ENCODE measurements at regions not wholly inside any gene's neighbourhood (a gene's known extent, or its start where the extent isn't known, plus 50 kb on each side); places are given as distances from the start of the nearest gene placed in this dataset.

- Histone ChIP-seq H3K27me3 (ENCODE audit: insufficient read depth, low read length) (no peaks in the 10 kb centered on the region), H3K36me3 (ENCODE audit: insufficient read depth, low read length) (no peaks in the 10 kb centered on the region), H3K4me1 (ENCODE audit: control insufficient read depth, insufficient read depth, low read length, unreplicated experiment) (no peaks in the 10 kb centered on the region), H3K4me3 (ENCODE audit: low read depth, low read length) (no peak overlapping the region), H3K27ac (ENCODE audit: low read depth, low read length) (no peak overlapping the region), H2AFZ (ENCODE audit: low read length, unreplicated experiment) (no peak overlapping the region), H3K79me2 (ENCODE audit: control insufficient read depth, insufficient read depth, low read length, unreplicated experiment) (no peaks in the 10 kb centered on the region)
Observed at GRCh38 chr7:9869151-9869550, 1104.5 kb upstream of the PHF14 start.

GRCh38 chr7:9869566-9869965 lies 1104.1 kb upstream of the PHF14 start:
- H3K4me3 ChIP-seq (ENCODE audit: low read depth, low read length): no peak overlapping the region
- no peak overlapping the region for H2AFZ ChIP-seq (ENCODE audit: low read length, unreplicated experiment)
- no peaks in the 10 kb centered on the region for H3K79me2 ChIP-seq (ENCODE audit: control insufficient read depth, insufficient read depth, low read length, unreplicated experiment)
- no peaks in the 10 kb centered on the region for H3K36me3 ChIP-seq (ENCODE audit: insufficient read depth, low read length)
- H3K27me3 ChIP-seq (ENCODE audit: insufficient read depth, low read length): no peaks in the 10 kb centered on the region
- no peak overlapping the region for H3K27ac ChIP-seq (ENCODE audit: low read depth, low read length)
- no peaks in the 10 kb centered on the region for H3K4me1 ChIP-seq (ENCODE audit: control insufficient read depth, insufficient read depth, low read length, unreplicated experiment)

DNA sequence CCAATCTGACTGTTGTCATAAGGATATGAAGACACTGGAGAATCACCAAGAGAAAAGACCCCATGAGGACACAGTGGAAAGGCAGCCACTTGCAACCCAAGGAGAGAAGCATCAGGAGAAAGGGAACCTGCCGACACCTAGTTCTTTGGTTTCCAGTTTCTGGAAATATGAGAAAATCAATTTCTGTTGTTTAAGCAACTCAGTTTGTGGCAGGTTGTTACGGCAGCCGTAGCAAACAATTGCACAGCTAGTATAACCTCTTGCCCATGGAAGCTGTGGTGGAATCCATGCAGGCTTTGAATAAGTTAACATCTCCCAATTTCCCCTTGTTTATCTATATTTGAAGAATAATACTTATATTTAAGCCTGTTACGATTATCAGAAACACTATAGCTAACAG lies 1103.0 kb upstream of the PHF14 start:
- no peak overlapping the region for H2AFZ ChIP-seq (ENCODE audit: low read length, unreplicated experiment)
- H3K27me3 ChIP-seq (ENCODE audit: insufficient read depth, low read length): no peaks in the 10 kb centered on the region
- no peaks in the 10 kb centered on the region for H3K36me3 ChIP-seq (ENCODE audit: insufficient read depth, low read length)
- no peak overlapping the region for H3K27ac ChIP-seq (ENCODE audit: low read depth, low read length)
- no peaks in the 10 kb centered on the region for H3K4me1 ChIP-seq (ENCODE audit: control insufficient read depth, insufficient read depth, low read length, unreplicated experiment)
- H3K79me2 ChIP-seq (ENCODE audit: control insufficient read depth, insufficient read depth, low read length, unreplicated experiment): no peaks in the 10 kb centered on the region
- H3K4me3 ChIP-seq (ENCODE audit: low read depth, low read length): no peak overlapping the region

GRCh38 chr7:9874182-9874581 lies 1099.5 kb upstream of the PHF14 start:
- Histone ChIP-seq H2AFZ (ENCODE audit: low read length, unreplicated experiment) (no peak overlapping the region), H3K4me1 (ENCODE audit: control insufficient read depth, insufficient read depth, low read length, unreplicated experiment) (no peaks in the 10 kb centered on the region), H3K4me3 (ENCODE audit: low read depth, low read length) (no peak overlapping the region), H3K27me3 (ENCODE audit: insufficient read depth, low read length) (no peaks in the 10 kb centered on the region), H3K27ac (ENCODE audit: low read depth, low read length) (no peak overlapping the region), H3K36me3 (ENCODE audit: insufficient read depth, low read length) (no peaks in the 10 kb centered on the region), H3K79me2 (ENCODE audit: control insufficient read depth, insufficient read depth, low read length, unreplicated experiment) (no peaks in the 10 kb centered on the region)

DNA sequence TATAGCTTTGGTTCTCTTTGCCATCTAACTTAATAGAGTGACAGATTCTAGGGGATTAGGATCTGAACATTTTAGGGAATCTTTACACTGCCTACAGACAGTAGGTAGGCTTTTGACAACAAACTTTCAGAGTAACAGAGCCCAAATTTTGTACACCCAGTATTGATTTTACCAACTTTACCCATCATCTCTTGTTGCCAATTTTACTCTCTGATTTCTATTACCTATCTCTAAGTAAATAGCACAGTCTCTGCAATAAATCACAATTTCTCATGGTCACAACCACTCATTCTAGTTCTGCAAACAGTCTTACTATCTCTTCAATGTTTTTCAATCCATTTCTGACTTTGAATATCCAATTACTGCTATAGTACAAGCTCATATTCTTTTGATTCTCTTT lies 1097.6 kb upstream of the PHF14 start:
- Histone ChIP-seq H3K27me3 (ENCODE audit: insufficient read depth, low read length) (no peaks in the 10 kb centered on the region), H2AFZ (ENCODE audit: low read length, unreplicated experiment) (no peak overlapping the region), H3K4me1 (ENCODE audit: control insufficient read depth, insufficient read depth, low read length, unreplicated experiment) (no peaks in the 10 kb centered on the region), H3K36me3 (ENCODE audit: insufficient read depth, low read length) (no peaks in the 10 kb centered on the region), H3K4me3 (ENCODE audit: low read depth, low read length) (no peak overlapping the region), H3K27ac (ENCODE audit: low read depth, low read length) (no peak overlapping the region), H3K79me2 (ENCODE audit: control insufficient read depth, insufficient read depth, low read length, unreplicated experiment) (no peaks in the 10 kb centered on the region)

- no peaks in the 10 kb centered on the region for H3K36me3 ChIP-seq (ENCODE audit: insufficient read depth, low read length)
- no peaks in the 10 kb centered on the region for H3K27me3 ChIP-seq (ENCODE audit: insufficient read depth, low read length)
- H2AFZ ChIP-seq (ENCODE audit: low read length, unreplicated experiment): no peak overlapping the region
- H3K79me2 ChIP-seq (ENCODE audit: control insufficient read depth, insufficient read depth, low read length, unreplicated experiment): no peaks in the 10 kb centered on the region
- H3K4me3 ChIP-seq (ENCODE audit: low read depth, low read length): no peak overlapping the region
- no peaks in the 10 kb centered on the region for H3K4me1 ChIP-seq (ENCODE audit: control insufficient read depth, insufficient read depth, low read length, unreplicated experiment)
- H3K27ac ChIP-seq (ENCODE audit: low read depth, low read length): no peak overlapping the region
Observed at GRCh38 chr7:9889554-9889953, 1084.1 kb upstream of the PHF14 start.

DNA sequence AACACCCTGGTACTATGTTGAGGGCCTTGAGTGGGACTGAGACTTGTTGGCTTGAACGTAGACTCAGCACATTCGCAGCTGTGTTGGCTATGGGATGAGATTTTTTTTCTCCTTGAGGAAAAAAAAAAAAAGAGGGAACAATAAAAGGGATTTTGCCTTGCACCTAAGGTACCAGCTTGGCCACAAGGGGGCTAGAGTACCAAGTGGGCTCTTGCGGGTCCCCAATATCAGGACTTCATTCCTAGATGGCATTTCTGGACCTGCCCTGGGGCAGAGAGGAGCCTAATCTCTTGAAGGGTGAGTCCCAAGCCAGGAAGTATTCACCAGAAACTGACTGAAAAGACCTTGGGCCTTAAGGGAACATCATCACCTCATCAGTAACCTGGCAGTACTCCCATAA lies 1083.6 kb upstream of the PHF14 start:
- no peak overlapping the region for H3K27ac ChIP-seq (ENCODE audit: low read depth, low read length)
- no peaks in the 10 kb centered on the region for H3K27me3 ChIP-seq (ENCODE audit: insufficient read depth, low read length)
- H2AFZ ChIP-seq (ENCODE audit: low read length, unreplicated experiment): no peak overlapping the region

DNA sequence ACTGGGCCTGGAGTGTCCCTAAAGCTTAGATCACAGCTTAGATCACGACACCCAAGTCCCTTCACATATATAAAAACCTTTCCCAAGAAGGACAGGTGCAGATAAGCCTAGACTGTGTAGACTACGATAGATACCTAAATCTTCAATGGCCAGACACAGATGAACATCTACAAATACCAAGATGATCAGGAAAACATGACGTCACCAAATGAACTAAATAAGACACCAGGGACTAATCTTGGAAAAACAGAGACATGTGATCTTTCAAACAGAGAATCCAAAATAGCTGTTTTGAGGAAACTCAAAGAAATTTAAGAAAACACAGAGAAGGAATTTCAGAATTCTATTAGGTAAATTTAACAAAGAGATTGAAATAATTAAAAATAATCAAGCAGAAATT lies 1082.6 kb upstream of the PHF14 start:
- Histone ChIP-seq H3K4me1 (ENCODE audit: control insufficient read depth, insufficient read depth, low read length, unreplicated experiment) (no peaks in the 10 kb centered on the region), H3K36me3 (ENCODE audit: insufficient read depth, low read length) (no peaks in the 10 kb centered on the region), H3K79me2 (ENCODE audit: control insufficient read depth, insufficient read depth, low read length, unreplicated experiment) (no peaks in the 10 kb centered on the region), H3K27me3 (ENCODE audit: insufficient read depth, low read length) (no peaks in the 10 kb centered on the region), H2AFZ (ENCODE audit: low read length, unreplicated experiment) (no peak overlapping the region), H3K4me3 (ENCODE audit: low read depth, low read length) (no peak overlapping the region), H3K27ac (ENCODE audit: low read depth, low read length) (no peak overlapping the region)

More for the DNA sequence above, 1083.6 kb upstream of the PHF14 start:
- Histone ChIP-seq H3K79me2 (ENCODE audit: control insufficient read depth, insufficient read depth, low read length, unreplicated experiment) (no peaks in the 10 kb centered on the region), H3K4me3 (ENCODE audit: low read depth, low read length) (no peak overlapping the region), H3K4me1 (ENCODE audit: control insufficient read depth, insufficient read depth, low read length, unreplicated experiment) (no peaks in the 10 kb centered on the region), H3K36me3 (ENCODE audit: insufficient read depth, low read length) (no peaks in the 10 kb centered on the region)

- no peaks in the 10 kb centered on the region for H3K4me1 ChIP-seq (ENCODE audit: control insufficient read depth, insufficient read depth, low read length, unreplicated experiment)
- H3K4me3 ChIP-seq (ENCODE audit: low read depth, low read length): no peak overlapping the region
- no peaks in the 10 kb centered on the region for H3K36me3 ChIP-seq (ENCODE audit: insufficient read depth, low read length)
- H3K27ac ChIP-seq (ENCODE audit: low read depth, low read length): no peak overlapping the region
- H3K27me3 ChIP-seq (ENCODE audit: insufficient read depth, low read length): no peaks in the 10 kb centered on the region
- no peak overlapping the region for H2AFZ ChIP-seq (ENCODE audit: low read length, unreplicated experiment)
- no peaks in the 10 kb centered on the region for H3K79me2 ChIP-seq (ENCODE audit: control insufficient read depth, insufficient read depth, low read length, unreplicated experiment)
Observed at GRCh38 chr7:9900339-9900738, 1073.3 kb upstream of the PHF14 start.

- no peak overlapping the region for H3K4me3 ChIP-seq (ENCODE audit: low read depth, low read length)
- no peak overlapping the region for H2AFZ ChIP-seq (ENCODE audit: low read length, unreplicated experiment)
- H3K27me3 ChIP-seq (ENCODE audit: insufficient read depth, low read length): no peaks in the 10 kb centered on the region
- H3K36me3 ChIP-seq (ENCODE audit: insufficient read depth, low read length): no peaks in the 10 kb centered on the region
- no peak overlapping the region for H3K27ac ChIP-seq (ENCODE audit: low read depth, low read length)
- H3K4me1 ChIP-seq (ENCODE audit: control insufficient read depth, insufficient read depth, low read length, unreplicated experiment): no peaks in the 10 kb centered on the region
- H3K79me2 ChIP-seq (ENCODE audit: control insufficient read depth, insufficient read depth, low read length, unreplicated experiment): no peaks in the 10 kb centered on the region
Observed at GRCh38 chr7:9921326-9921725, 1052.3 kb upstream of the PHF14 start.

DNA sequence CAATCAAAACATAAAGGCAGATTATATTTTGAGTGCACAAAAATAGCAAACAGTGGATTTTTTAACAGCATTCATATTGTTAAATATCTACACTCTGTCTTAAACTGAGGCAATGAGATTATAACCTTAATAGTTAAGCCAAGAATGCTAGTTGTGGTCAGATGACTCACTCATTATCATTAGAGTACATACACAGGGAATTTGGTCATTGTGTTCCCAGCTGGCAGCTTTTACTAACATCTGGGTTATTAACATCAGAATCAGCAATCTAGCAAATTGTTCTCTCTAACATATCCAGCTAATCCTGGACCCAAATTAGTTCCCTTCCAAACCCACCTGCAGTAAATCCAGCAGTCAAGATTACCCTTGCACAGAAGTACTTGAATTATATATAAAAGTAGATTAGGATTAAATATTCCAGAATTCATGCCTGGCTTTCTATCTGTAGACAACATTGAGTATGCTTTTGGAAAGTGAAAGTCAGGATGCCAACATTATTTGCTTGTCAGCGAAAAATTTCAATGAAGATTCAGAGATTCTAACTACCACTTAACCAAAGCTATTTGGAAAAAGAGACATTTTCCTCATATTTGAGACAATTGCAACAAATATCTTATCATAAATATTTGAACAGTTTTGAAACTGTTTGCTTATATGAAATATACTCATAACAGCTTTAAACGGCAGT lies 1035.6 kb upstream of the PHF14 start:
- Histone ChIP-seq H3K4me3 (ENCODE audit: low read depth, low read length) (no peak overlapping the region), H2AFZ (ENCODE audit: low read length, unreplicated experiment) (no peak overlapping the region)

More for the DNA sequence above, 1035.6 kb upstream of the PHF14 start:
- H3K4me1 ChIP-seq (ENCODE audit: control insufficient read depth, insufficient read depth, low read length, unreplicated experiment): no peaks in the 10 kb centered on the region
- no peaks in the 10 kb centered on the region for H3K79me2 ChIP-seq (ENCODE audit: control insufficient read depth, insufficient read depth, low read length, unreplicated experiment)
- no peak overlapping the region for H3K27ac ChIP-seq (ENCODE audit: low read depth, low read length)
- no peaks in the 10 kb centered on the region for H3K27me3 ChIP-seq (ENCODE audit: insufficient read depth, low read length)
- H3K36me3 ChIP-seq (ENCODE audit: insufficient read depth, low read length): no peaks in the 10 kb centered on the region
